Ovary (tissue), 7 donors: ENCODE measurements at regions not wholly inside any gene's neighbourhood (a gene's known extent, or its start where the extent isn't known, plus 50 kb on each side); places are given as distances from the start of the nearest gene placed in this dataset.

Experiments used
- DNase-seq, 5 donors: peaks; one replicate each; pipeline ENCODE4 v3.0.0-alpha.2; 2019 to 2020
- H3K27ac ChIP-seq, 2 donors: fragments of 200-600 bp; one replicate each; pipeline versions ENCODE4 v1.5.1 to v1.8.0; 2019 to 2022
- H3K27me3 ChIP-seq: fragments of 200-600 bp; one replicate; pipeline ENCODE4 v1.8.0; 2022
- H3K36me3 ChIP-seq: fragments of 200-600 bp; sonication (generic); one replicate; pipeline ENCODE4 v1.5.1; 2019
- H3K4me1 ChIP-seq: one replicate; pipeline ENCODE4 v1.8.1; 2013; ENCODE audit warnings: mild to moderate bottlenecking, moderate library complexity; ENCODE audit not compliant: insufficient read depth
- H3K4me3 ChIP-seq: fragments of 200-600 bp; sonication (generic); one replicate; pipeline ENCODE4 v1.5.1; 2017
- H3K9me3 ChIP-seq, 2 donors: fragments of 200-600 bp in 1 of 2; sonication (generic) in 1 of 2; one replicate each; pipeline versions ENCODE4 v1.5.1 to v1.8.1; 2013 to 2019; ENCODE audit warnings: mild to moderate bottlenecking in 1 of 2, moderate library complexity in 1 of 2
- EP300 ChIP-seq: sonication (generic); formaldehyde crosslinking; IDR thresholded peaks from one replicate; pipeline ENCODE4 v1.6.1; 2017; ENCODE audit warnings: antibody characterized with exemption
- POLR2A ChIP-seq: fragments of 450-650 bp; IDR thresholded peaks from one replicate; pipeline ENCODE4 v1.6.1; 2017; ENCODE audit warnings: antibody characterized with exemption, mild to moderate bottlenecking, moderate library complexity
- WGBS, 3 donors: extraction: QIAGEN DNeasy Blood & Tissue Kit in 1 of 3; methylation state at CpG; one replicate each; pipeline versions ENCODE4 v1.1.5 to v1.1.7; 2013 to 2017; 5-methylcytosine and 5-hydroxymethylcytosine counted together
- intact Hi-C, 4 donors: fragments of 100-400 bp; cut with DNase I; formaldehyde crosslinking; loops; one replicate each; pipeline versions ENCODE4 v1.11.0 to v1.15.1; 2022 to 2023
- TF ChIP-seq, protein P1 (sequence below), 3 donors: fragments of 450-650 bp in 2 of 3; fragments of 200-600 bp in 1 of 3; IDR thresholded peaks; one replicate each; pipeline versions ENCODE4 v1.5.1 to v1.8.0; 2016 to 2022; ENCODE audit warnings: antibody characterized with exemption in 3 of 3, mild to moderate bottlenecking in 1 of 3
- donor health status: DM: no; HTN: no; CAD: no; lungs with moderate emphysema.
- donor health status: DM: no; HTN: no; CAD: no.
- donor health status: Bipolar disorder and iron deficiency.
- donor health status: DM: no; HTN: no; CAD: no.
- donor health status: DM: yes; HTN: yes; CAD: no.

- no peaks in the 10 kb centered on the region for H3K4me1 ChIP-seq
- no peak for TF ChIP-seq POLR2A
- TF ChIP-seq, protein P1, sequence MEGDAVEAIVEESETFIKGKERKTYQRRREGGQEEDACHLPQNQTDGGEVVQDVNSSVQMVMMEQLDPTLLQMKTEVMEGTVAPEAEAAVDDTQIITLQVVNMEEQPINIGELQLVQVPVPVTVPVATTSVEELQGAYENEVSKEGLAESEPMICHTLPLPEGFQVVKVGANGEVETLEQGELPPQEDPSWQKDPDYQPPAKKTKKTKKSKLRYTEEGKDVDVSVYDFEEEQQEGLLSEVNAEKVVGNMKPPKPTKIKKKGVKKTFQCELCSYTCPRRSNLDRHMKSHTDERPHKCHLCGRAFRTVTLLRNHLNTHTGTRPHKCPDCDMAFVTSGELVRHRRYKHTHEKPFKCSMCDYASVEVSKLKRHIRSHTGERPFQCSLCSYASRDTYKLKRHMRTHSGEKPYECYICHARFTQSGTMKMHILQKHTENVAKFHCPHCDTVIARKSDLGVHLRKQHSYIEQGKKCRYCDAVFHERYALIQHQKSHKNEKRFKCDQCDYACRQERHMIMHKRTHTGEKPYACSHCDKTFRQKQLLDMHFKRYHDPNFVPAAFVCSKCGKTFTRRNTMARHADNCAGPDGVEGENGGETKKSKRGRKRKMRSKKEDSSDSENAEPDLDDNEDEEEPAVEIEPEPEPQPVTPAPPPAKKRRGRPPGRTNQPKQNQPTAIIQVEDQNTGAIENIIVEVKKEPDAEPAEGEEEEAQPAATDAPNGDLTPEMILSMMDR (IDR thresholded peaks at IDR 0.05), result no peak
- no peak for TF ChIP-seq EP300
- H3K4me3 ChIP-seq, result no peak overlapping the region
- H3K27ac ChIP-seq, result no peak overlapping the region
- no peaks in the 10 kb centered on the region for H3K9me3 ChIP-seq
- no peaks in the 10 kb centered on the region for H3K36me3 ChIP-seq
- DNase-seq, result no peak
- WGBS, 3 donors, result 88 to 93% (median 92%) methylated on average over 2 of the region's 2 CpGs
- intact Hi-C loops, result loop anchor here in 2 of 4 donors (5.0 to 10.0 kb wide), 3 partner anchors 60 to 377 kb away; partner anchors contain the start of gene ETS2 (in 1 of the 2)
- H3K27me3 ChIP-seq, result no peaks in the 10 kb centered on the region
Observed at GRCh38 chr21:38744861-38745260, 60.9 kb upstream of the ETS2 start.

DNA sequence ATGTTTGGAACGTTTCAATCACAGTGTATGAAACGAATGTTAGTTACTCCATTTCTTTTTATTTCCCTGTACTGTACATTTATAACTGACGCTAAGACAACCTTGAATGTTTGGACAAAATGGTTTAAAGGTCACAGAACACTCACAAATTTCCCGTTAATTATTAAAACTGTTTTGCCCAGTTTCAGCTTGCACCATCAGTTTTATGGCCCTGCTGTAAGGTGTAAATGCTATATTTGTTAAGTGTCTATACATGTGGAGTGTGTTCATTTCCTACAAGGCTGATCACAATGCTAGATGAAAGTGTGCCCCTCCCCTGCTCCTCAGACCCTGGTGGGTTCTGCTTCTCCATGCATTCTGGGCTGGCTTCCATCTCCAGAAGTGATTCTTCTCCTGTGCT lies 57.9 kb upstream of the ETS2 start:
- no peak for TF ChIP-seq EP300
- TF ChIP-seq, protein P1 (IDR thresholded peaks at IDR 0.05), result no peak
- TF ChIP-seq POLR2A, result no peak
- Histone ChIP-seq H3K36me3 (no peaks in the 10 kb centered on the region), H3K4me3 (no peak overlapping the region), H3K27ac (no peak overlapping the region), H3K27me3 (no peaks in the 10 kb centered on the region), H3K9me3 (no peaks in the 10 kb centered on the region), H3K4me1 (peaks cover 1% of the 10 kb centered on the region)
- 19 to 43% (median 42%) methylated on average over 4 of the region's 4 CpGs for WGBS, 3 donors
- intact Hi-C loops, result loop anchor here in 2 of 4 donors (10.0 kb wide), 2 partner anchors 57 to 167 kb away; partner anchors contain the start of gene ETS2 (in 1 of the 2)
- DNase-seq, result no peak

DNA sequence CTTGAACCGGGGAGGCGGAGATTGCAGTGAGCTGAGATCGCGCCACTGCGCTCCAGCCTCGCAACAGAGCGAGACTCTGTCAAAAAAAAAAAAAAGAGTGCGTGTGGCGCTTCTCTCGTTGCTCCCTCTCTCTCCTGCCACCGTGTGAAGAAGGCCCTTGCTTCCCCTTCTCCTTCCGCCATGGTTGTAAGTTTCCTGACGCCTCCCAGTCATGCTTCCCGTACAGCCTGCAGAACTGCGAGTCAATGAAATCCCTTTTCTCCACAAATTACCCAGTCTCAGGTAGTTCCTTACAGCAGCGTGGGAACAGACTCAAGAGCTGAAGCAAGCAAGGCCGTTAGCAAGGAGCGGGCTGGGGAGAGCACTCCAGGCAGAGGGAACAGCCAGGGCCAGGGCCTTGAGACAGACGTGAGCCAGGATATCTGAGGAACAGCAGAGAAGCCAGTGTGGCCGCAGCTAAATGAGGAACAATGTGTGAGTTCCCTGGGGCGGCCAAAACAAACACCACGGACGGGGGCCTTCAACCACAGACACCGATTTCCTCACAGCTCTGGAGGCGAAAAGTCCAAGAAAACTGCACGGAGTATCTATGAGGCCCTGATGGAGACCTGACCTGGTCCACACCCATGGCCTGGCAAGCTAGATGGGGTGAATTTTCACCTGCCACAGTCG lies 54.2 kb upstream of the ETS2 start:
- Histone ChIP-seq H3K27me3 (no peaks in the 10 kb centered on the region), H3K4me1 (peaks cover 7% of the 10 kb centered on the region), H3K27ac (no peak overlapping the region), H3K9me3 (no peaks in the 10 kb centered on the region), H3K36me3 (no peaks in the 10 kb centered on the region), H3K4me3 (no peak overlapping the region)
- peak in 2 of 5 donors; percentile 32 to 57 for DNase-seq
- 72 to 90% (median 89%) methylated on average over 27 of the region's 27 CpGs for WGBS, 3 donors
- intact Hi-C loops, result loop anchor here in 1 of 4 donors (10.0 kb wide), 2 partner anchors 53 to 173 kb away; partner anchors contain the start of gene ETS2
- TF ChIP-seq POLR2A, result no peak
- TF ChIP-seq, protein P1 (IDR thresholded peaks at IDR 0.05), result no peak
- TF ChIP-seq EP300, result no peak

DNA sequence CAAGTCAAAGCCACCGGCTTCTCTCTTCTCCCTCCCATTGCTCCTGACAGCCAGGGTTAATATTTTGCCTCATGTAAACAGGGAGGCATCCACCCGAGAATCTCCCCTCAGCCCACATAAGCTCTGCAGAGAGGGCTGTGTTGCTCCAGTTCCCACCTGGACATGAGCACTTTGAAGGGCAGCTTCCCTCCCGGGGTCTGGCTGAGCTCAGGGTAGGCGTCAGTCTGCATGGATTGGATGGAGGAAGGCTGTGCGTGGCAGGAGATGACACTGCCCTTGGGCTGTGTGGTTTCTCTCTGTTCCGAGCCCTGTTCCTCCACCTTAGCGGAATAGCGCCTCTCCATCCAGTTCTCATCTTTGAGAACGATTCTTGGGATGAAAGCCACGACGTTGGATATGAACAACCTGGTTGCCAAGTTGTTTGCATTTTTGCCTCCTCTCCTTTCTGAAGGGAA lies 53.7 kb upstream of the ETS2 start:
- Histone ChIP-seq H3K9me3 (no peaks in the 10 kb centered on the region), H3K27ac (no peak overlapping the region), H3K36me3 (no peaks in the 10 kb centered on the region), H3K4me3 (no peak overlapping the region), H3K27me3 (no peaks in the 10 kb centered on the region), H3K4me1 (peaks cover 7% of the 10 kb centered on the region)
- intact Hi-C loops, result loop anchor here in 1 of 4 donors (10.0 kb wide), 2 partner anchors 53 to 173 kb away; partner anchors contain the start of gene ETS2
- no peak for DNase-seq
- WGBS, 3 donors, result 33 to 62% (median 61%) methylated on average over 11 of the region's 11 CpGs
- TF ChIP-seq POLR2A, result no peak
- TF ChIP-seq, protein P1 (IDR thresholded peaks at IDR 0.05), result no peak
- TF ChIP-seq EP300, result no peak
